ENCODE measurements at regions not wholly inside any gene's neighbourhood (a gene's known extent, or its start where the extent isn't known, plus 50 kb on each side); places are given as distances from the start of the nearest gene placed in this dataset.

- no peaks in the 10 kb centered on the region for H3K4me1 ChIP-seq (ENCODE audit: insufficient read depth, low read length)
- TF ChIP-seq EZH2 (IDR thresholded peaks at IDR 0.05; ENCODE audit: borderline replicate concordance, low read depth, low read length, severe bottlenecking) (no peak), CTCF (IDR thresholded peaks at IDR 0.05; ENCODE audit: borderline replicate concordance, extremely low read depth, low read length, poor library complexity, severe bottlenecking) (no peak)
- no peak for DNase-seq
These were observed 144.6 kb downstream of the LPIN1 start for GRCh38 chr2:11891028-11891427.

GRCh38 chr2:11891671-11892440, 145.4 kb downstream of the LPIN1 start:
- H3K9me3 ChIP-seq (ENCODE audit: insufficient read depth, low read length, severe bottlenecking), result peaks cover 16% of the 10 kb centered on the region
- H3K4me2 ChIP-seq (ENCODE audit: insufficient read depth, low read length), result no peak overlapping the region
- no peaks in the 10 kb centered on the region for H3K27me3 ChIP-seq (ENCODE audit: insufficient read depth, low read length, poor library complexity)
- DNase-seq, result no peak
- H4K20me1 ChIP-seq (ENCODE audit: insufficient read depth, low read length), result no peaks in the 10 kb centered on the region
- H3K9ac ChIP-seq (ENCODE audit: low read depth, low read length), result no peak overlapping the region
- H3K4me1 ChIP-seq (ENCODE audit: insufficient read depth, low read length), result no peaks in the 10 kb centered on the region
- no peak for TF ChIP-seq CTCF (IDR thresholded peaks at IDR 0.05; ENCODE audit: borderline replicate concordance, extremely low read depth, low read length, poor library complexity, severe bottlenecking)
- TF ChIP-seq EZH2 (IDR thresholded peaks at IDR 0.05; ENCODE audit: borderline replicate concordance, low read depth, low read length, severe bottlenecking), result no peak
- H2AFZ ChIP-seq (ENCODE audit: low read depth, low read length), result no peak overlapping the region
- no peak overlapping the region for H3K4me3 ChIP-seq (ENCODE audit: low read depth in 1 of 2, low read length in 2 of 2)
- H3K27ac ChIP-seq (ENCODE audit: low read length), result no peak overlapping the region
- H3K36me3 ChIP-seq (ENCODE audit: insufficient read depth, low read length), result no peaks in the 10 kb centered on the region
- no peaks in the 10 kb centered on the region for H3K79me2 ChIP-seq (ENCODE audit: insufficient read depth, low read length)
- ATAC-seq (ENCODE audit: insufficient read depth, low read depth), result no peak

More at GRCh38 chr2:11891028-11891427, 144.6 kb downstream of the LPIN1 start:
- Histone ChIP-seq H3K27me3 (ENCODE audit: insufficient read depth, low read length, poor library complexity) (no peaks in the 10 kb centered on the region), H3K4me2 (ENCODE audit: insufficient read depth, low read length) (no peak overlapping the region), H2AFZ (ENCODE audit: low read depth, low read length) (no peak overlapping the region), H4K20me1 (ENCODE audit: insufficient read depth, low read length) (no peaks in the 10 kb centered on the region), H3K9me3 (ENCODE audit: insufficient read depth, low read length, severe bottlenecking) (peaks cover 16% of the 10 kb centered on the region), H3K27ac (ENCODE audit: low read length) (no peak overlapping the region), H3K79me2 (ENCODE audit: insufficient read depth, low read length) (no peaks in the 10 kb centered on the region), H3K9ac (ENCODE audit: low read depth, low read length) (no peak overlapping the region), H3K4me3 (ENCODE audit: low read depth in 1 of 2, low read length in 2 of 2) (no peak overlapping the region), H3K36me3 (ENCODE audit: insufficient read depth, low read length) (no peaks in the 10 kb centered on the region)
- no peak for ATAC-seq (ENCODE audit: insufficient read depth, low read depth)

- no peak overlapping the region for H2AFZ ChIP-seq (ENCODE audit: low read depth, low read length)
- DNase-seq, result no peak
These were observed 150.0 kb downstream of the LPIN1 start for GRCh38 chr2:11896386-11896785.

More at GRCh38 chr2:11896386-11896785, 150.0 kb downstream of the LPIN1 start:
- Histone ChIP-seq H3K4me1 (ENCODE audit: insufficient read depth, low read length) (no peaks in the 10 kb centered on the region), H3K9ac (ENCODE audit: low read depth, low read length) (no peak overlapping the region), H3K79me2 (ENCODE audit: insufficient read depth, low read length) (no peaks in the 10 kb centered on the region), H3K9me3 (ENCODE audit: insufficient read depth, low read length, severe bottlenecking) (no peaks in the 10 kb centered on the region), H3K4me2 (ENCODE audit: insufficient read depth, low read length) (no peak overlapping the region), H3K27ac (ENCODE audit: low read length) (no peak overlapping the region), H3K27me3 (ENCODE audit: insufficient read depth, low read length, poor library complexity) (no peaks in the 10 kb centered on the region), H4K20me1 (ENCODE audit: insufficient read depth, low read length) (no peaks in the 10 kb centered on the region), H3K36me3 (ENCODE audit: insufficient read depth, low read length) (no peaks in the 10 kb centered on the region), H3K4me3 (ENCODE audit: low read depth in 1 of 2, low read length in 2 of 2) (no peak overlapping the region)
- TF ChIP-seq CTCF (IDR thresholded peaks at IDR 0.05; ENCODE audit: borderline replicate concordance, extremely low read depth, low read length, poor library complexity, severe bottlenecking) (no peak), EZH2 (IDR thresholded peaks at IDR 0.05; ENCODE audit: borderline replicate concordance, low read depth, low read length, severe bottlenecking) (no peak)
- ATAC-seq (ENCODE audit: insufficient read depth, low read depth), result no peak
